ENCODE measurements at regions not wholly inside any gene's neighbourhood (a gene's known extent, or its start where the extent isn't known, plus 50 kb on each side); places are given as distances from the start of the nearest gene placed in this dataset.

GRCh38 chr7:52726986-52727385 is 308.4 kb upstream of the POM121L12 start:
- H3K27me3 ChIP-seq (ENCODE audit: control insufficient read depth, low read length): no peaks in the 10 kb centered on the region
- no peaks in the 10 kb centered on the region for H3K4me1 ChIP-seq (ENCODE audit: control insufficient read depth, low read length)
- TF ChIP-seq EZH2phosphoT487 (IDR thresholded peaks at IDR 0.05; ENCODE audit: borderline replicate concordance, low read length): no peak
- no peak for TF ChIP-seq CTCF (IDR thresholded peaks at IDR 0.05; ENCODE audit: low read depth, low read length, poor library complexity, severe bottlenecking)
- no peak overlapping the region for H3K4me2 ChIP-seq (ENCODE audit: low read length)
- no peaks in the 10 kb centered on the region for H3K79me2 ChIP-seq (ENCODE audit: control insufficient read depth, low read length)
- H4K20me1 ChIP-seq (ENCODE audit: control insufficient read depth, insufficient read depth, low read depth, low read length): no peaks in the 10 kb centered on the region
- H3K27ac ChIP-seq (ENCODE audit: low read depth, low read length): no peak overlapping the region
- no peaks in the 10 kb centered on the region for H3F3A ChIP-seq (ENCODE audit: control insufficient read depth, insufficient read depth)
- H3K36me3 ChIP-seq (ENCODE audit: control insufficient read depth, low read length): no peaks in the 10 kb centered on the region
- H3K4me3 ChIP-seq (ENCODE audit: low read length): no peak overlapping the region
- peaks cover under 1% of the 10 kb centered on the region; the same call in 1 of the 2 replicates for H3K9me3 ChIP-seq (ENCODE audit: control insufficient read depth, insufficient read depth, low read length)
- no peaks in the 10 kb centered on the region for H3K9me2 ChIP-seq (replicated peaks; ENCODE audit: control insufficient read depth, low read length)

- Histone ChIP-seq H3K4me1 (ENCODE audit: control insufficient read depth, low read length) (no peaks in the 10 kb centered on the region), H3K4me2 (ENCODE audit: low read length) (no peak overlapping the region), H3K9me2 (replicated peaks; ENCODE audit: control insufficient read depth, low read length) (no peaks in the 10 kb centered on the region), H3K9me3 (ENCODE audit: control insufficient read depth, insufficient read depth, low read length) (no peaks in the 10 kb centered on the region), H4K20me1 (ENCODE audit: control insufficient read depth, insufficient read depth, low read depth, low read length) (no peaks in the 10 kb centered on the region), H3F3A (ENCODE audit: control insufficient read depth, insufficient read depth) (no peaks in the 10 kb centered on the region), H3K36me3 (ENCODE audit: control insufficient read depth, low read length) (no peaks in the 10 kb centered on the region), H3K27ac (ENCODE audit: low read depth, low read length) (no peak overlapping the region), H3K79me2 (ENCODE audit: control insufficient read depth, low read length) (no peaks in the 10 kb centered on the region), H3K27me3 (ENCODE audit: control insufficient read depth, low read length) (no peaks in the 10 kb centered on the region), H3K4me3 (ENCODE audit: low read length) (no peak overlapping the region)
- no peak for TF ChIP-seq CTCF (IDR thresholded peaks at IDR 0.05; ENCODE audit: low read depth, low read length, poor library complexity, severe bottlenecking)
- TF ChIP-seq EZH2phosphoT487 (IDR thresholded peaks at IDR 0.05; ENCODE audit: borderline replicate concordance, low read length): no peak
These were observed 308.9 kb upstream of the POM121L12 start for GRCh38 chr7:52726493-52726892.

GRCh38 chr7:52723606-52724005 is 311.8 kb upstream of the POM121L12 start:
- no peaks in the 10 kb centered on the region for H3K79me2 ChIP-seq (ENCODE audit: control insufficient read depth, low read length)
- no peaks in the 10 kb centered on the region for H3K9me2 ChIP-seq (replicated peaks; ENCODE audit: control insufficient read depth, low read length)
- no peaks in the 10 kb centered on the region for H3K36me3 ChIP-seq (ENCODE audit: control insufficient read depth, low read length)
- TF ChIP-seq CTCF (IDR thresholded peaks at IDR 0.05; ENCODE audit: low read depth, low read length, poor library complexity, severe bottlenecking) (no peak), EZH2phosphoT487 (IDR thresholded peaks at IDR 0.05; ENCODE audit: borderline replicate concordance, low read length) (no peak)
- no peaks in the 10 kb centered on the region for H3K4me1 ChIP-seq (ENCODE audit: control insufficient read depth, low read length)
- no peaks in the 10 kb centered on the region for H3F3A ChIP-seq (ENCODE audit: control insufficient read depth, insufficient read depth)
- H3K9me3 ChIP-seq (ENCODE audit: control insufficient read depth, insufficient read depth, low read length): no peaks in the 10 kb centered on the region
- H4K20me1 ChIP-seq (ENCODE audit: control insufficient read depth, insufficient read depth, low read depth, low read length): no peaks in the 10 kb centered on the region
- H3K4me3 ChIP-seq (ENCODE audit: low read length): no peak overlapping the region
- H3K27me3 ChIP-seq (ENCODE audit: control insufficient read depth, low read length): no peaks in the 10 kb centered on the region
- H3K4me2 ChIP-seq (ENCODE audit: low read length): no peak overlapping the region
- no peak overlapping the region for H3K27ac ChIP-seq (ENCODE audit: low read depth, low read length)

GRCh38 chr7:52720856-52721255 is 314.6 kb upstream of the POM121L12 start:
- no peaks in the 10 kb centered on the region for H3K9me2 ChIP-seq (replicated peaks; ENCODE audit: control insufficient read depth, low read length)
- H3K4me3 ChIP-seq (ENCODE audit: low read length): no peak overlapping the region
- no peaks in the 10 kb centered on the region for H3K36me3 ChIP-seq (ENCODE audit: control insufficient read depth, low read length)
- no peaks in the 10 kb centered on the region for H3F3A ChIP-seq (ENCODE audit: control insufficient read depth, insufficient read depth)
- H3K27me3 ChIP-seq (ENCODE audit: control insufficient read depth, low read length): no peaks in the 10 kb centered on the region
- TF ChIP-seq EZH2phosphoT487 (IDR thresholded peaks at IDR 0.05; ENCODE audit: borderline replicate concordance, low read length) (no peak), CTCF (IDR thresholded peaks at IDR 0.05; ENCODE audit: low read depth, low read length, poor library complexity, severe bottlenecking) (no peak)
- H4K20me1 ChIP-seq (ENCODE audit: control insufficient read depth, insufficient read depth, low read depth, low read length): no peaks in the 10 kb centered on the region
- no peak overlapping the region for H3K4me2 ChIP-seq (ENCODE audit: low read length)
- peaks cover 3% of the 10 kb centered on the region; the same call in 1 of the 2 replicates for H3K9me3 ChIP-seq (ENCODE audit: control insufficient read depth, insufficient read depth, low read length)
- no peak overlapping the region for H3K27ac ChIP-seq (ENCODE audit: low read depth, low read length)
- no peaks in the 10 kb centered on the region for H3K79me2 ChIP-seq (ENCODE audit: control insufficient read depth, low read length)
- H3K4me1 ChIP-seq (ENCODE audit: control insufficient read depth, low read length): no peaks in the 10 kb centered on the region

Data from DOHH2 (cell line).